ENCODE measurements at regions not wholly inside any gene's neighbourhood (a gene's known extent, or its start where the extent isn't known, plus 50 kb on each side); places are given as distances from the start of the nearest gene placed in this dataset.

- Mint-ChIP-seq H3K27me3 (ENCODE audit: low read depth, poor library complexity) (no peaks in the 10 kb centered on the region), H3K4me1 (peaks cover 59% of the 10 kb centered on the region), H3K9me3 (no peaks in the 10 kb centered on the region), H3K36me3 (ENCODE audit: low read depth) (no peaks in the 10 kb centered on the region), H3K4me3 (no peak overlapping the region), H3K27ac (no peak overlapping the region)
- TF ChIP-seq, protein P1, sequence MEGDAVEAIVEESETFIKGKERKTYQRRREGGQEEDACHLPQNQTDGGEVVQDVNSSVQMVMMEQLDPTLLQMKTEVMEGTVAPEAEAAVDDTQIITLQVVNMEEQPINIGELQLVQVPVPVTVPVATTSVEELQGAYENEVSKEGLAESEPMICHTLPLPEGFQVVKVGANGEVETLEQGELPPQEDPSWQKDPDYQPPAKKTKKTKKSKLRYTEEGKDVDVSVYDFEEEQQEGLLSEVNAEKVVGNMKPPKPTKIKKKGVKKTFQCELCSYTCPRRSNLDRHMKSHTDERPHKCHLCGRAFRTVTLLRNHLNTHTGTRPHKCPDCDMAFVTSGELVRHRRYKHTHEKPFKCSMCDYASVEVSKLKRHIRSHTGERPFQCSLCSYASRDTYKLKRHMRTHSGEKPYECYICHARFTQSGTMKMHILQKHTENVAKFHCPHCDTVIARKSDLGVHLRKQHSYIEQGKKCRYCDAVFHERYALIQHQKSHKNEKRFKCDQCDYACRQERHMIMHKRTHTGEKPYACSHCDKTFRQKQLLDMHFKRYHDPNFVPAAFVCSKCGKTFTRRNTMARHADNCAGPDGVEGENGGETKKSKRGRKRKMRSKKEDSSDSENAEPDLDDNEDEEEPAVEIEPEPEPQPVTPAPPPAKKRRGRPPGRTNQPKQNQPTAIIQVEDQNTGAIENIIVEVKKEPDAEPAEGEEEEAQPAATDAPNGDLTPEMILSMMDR (IDR thresholded peaks at IDR 0.05), result no peak
- no peak for DNase-seq
Measured at GRCh38 chr12:93106910-93107309, 177.8 kb upstream of the EEA1 start.

GRCh38 chr12:93107514-93108312 lies 178.6 kb upstream of the EEA1 start:
- Mint-ChIP-seq H3K27ac (no peak overlapping the region), H3K9me3 (no peaks in the 10 kb centered on the region), H3K4me1 (peaks cover 59% of the 10 kb centered on the region), H3K36me3 (ENCODE audit: low read depth) (no peaks in the 10 kb centered on the region), H3K4me3 (peak overlapping the region; percentile 2), H3K27me3 (ENCODE audit: low read depth, poor library complexity) (no peaks in the 10 kb centered on the region)
- TF ChIP-seq, protein P1 (IDR thresholded peaks at IDR 0.05), result no peak
- DNase-seq, result no peak

DNA sequence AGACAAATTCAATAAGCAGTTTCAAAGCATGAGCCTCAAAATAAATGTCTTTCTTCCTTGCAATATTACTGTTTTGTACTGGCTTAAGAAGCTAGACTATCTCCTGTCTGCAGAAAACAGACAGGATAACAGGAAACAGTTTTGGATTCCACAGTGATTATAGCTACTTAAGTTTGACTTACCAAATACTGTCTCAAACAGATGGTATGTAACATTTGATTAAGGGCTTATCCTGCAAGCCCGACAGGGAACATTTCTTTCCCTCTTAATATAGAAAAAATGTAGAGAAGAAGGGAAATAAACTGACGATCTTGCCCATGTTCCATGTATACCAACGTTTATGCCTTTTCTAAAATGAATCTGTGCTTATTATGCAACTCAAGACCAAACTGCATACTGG lies 179.9 kb upstream of the EEA1 start:
- TF ChIP-seq, protein P1 (IDR thresholded peaks at IDR 0.05), result no peak
- Mint-ChIP-seq H3K27me3 (ENCODE audit: low read depth, poor library complexity) (no peaks in the 10 kb centered on the region), H3K27ac (no peak overlapping the region), H3K9me3 (no peaks in the 10 kb centered on the region), H3K4me3 (no peak overlapping the region), H3K4me1 (peaks cover 65% of the 10 kb centered on the region), H3K36me3 (ENCODE audit: low read depth) (no peaks in the 10 kb centered on the region)
- DNase-seq, result no peak

- H3K27me3 Mint-ChIP-seq (ENCODE audit: low read depth, poor library complexity), result no peaks in the 10 kb centered on the region
- H3K9me3 Mint-ChIP-seq, result no peaks in the 10 kb centered on the region
- H3K36me3 Mint-ChIP-seq (ENCODE audit: low read depth), result no peaks in the 10 kb centered on the region
- TF ChIP-seq, protein P1 (IDR thresholded peaks at IDR 0.05), result no peak
- H3K4me3 Mint-ChIP-seq, result peak overlapping the region; percentile 15
- no peak overlapping the region for H3K27ac Mint-ChIP-seq
- DNase-seq, result peak; percentile 39
- peaks cover 71% of the 10 kb centered on the region for H3K4me1 Mint-ChIP-seq
Measured at GRCh38 chr12:93109551-93110203, 180.6 kb upstream of the EEA1 start.

GRCh38 chr12:93111773-93112172 lies 182.7 kb upstream of the EEA1 start:
- peaks cover 78% of the 10 kb centered on the region for H3K4me1 Mint-ChIP-seq
- H3K27ac Mint-ChIP-seq, result no peak overlapping the region
- H3K27me3 Mint-ChIP-seq (ENCODE audit: low read depth, poor library complexity), result no peaks in the 10 kb centered on the region

More at GRCh38 chr12:93111773-93112172, 182.7 kb upstream of the EEA1 start:
- Mint-ChIP-seq H3K36me3 (ENCODE audit: low read depth) (no peaks in the 10 kb centered on the region), H3K9me3 (peaks cover 4% of the 10 kb centered on the region), H3K4me3 (no peak overlapping the region)
- no peak for DNase-seq
- TF ChIP-seq, protein P1 (IDR thresholded peaks at IDR 0.05), result no peak
